ENCODE measurements at regions not wholly inside any gene's neighbourhood (a gene's known extent, or its start where the extent isn't known, plus 50 kb on each side); places are given as distances from the start of the nearest gene placed in this dataset.

DNA sequence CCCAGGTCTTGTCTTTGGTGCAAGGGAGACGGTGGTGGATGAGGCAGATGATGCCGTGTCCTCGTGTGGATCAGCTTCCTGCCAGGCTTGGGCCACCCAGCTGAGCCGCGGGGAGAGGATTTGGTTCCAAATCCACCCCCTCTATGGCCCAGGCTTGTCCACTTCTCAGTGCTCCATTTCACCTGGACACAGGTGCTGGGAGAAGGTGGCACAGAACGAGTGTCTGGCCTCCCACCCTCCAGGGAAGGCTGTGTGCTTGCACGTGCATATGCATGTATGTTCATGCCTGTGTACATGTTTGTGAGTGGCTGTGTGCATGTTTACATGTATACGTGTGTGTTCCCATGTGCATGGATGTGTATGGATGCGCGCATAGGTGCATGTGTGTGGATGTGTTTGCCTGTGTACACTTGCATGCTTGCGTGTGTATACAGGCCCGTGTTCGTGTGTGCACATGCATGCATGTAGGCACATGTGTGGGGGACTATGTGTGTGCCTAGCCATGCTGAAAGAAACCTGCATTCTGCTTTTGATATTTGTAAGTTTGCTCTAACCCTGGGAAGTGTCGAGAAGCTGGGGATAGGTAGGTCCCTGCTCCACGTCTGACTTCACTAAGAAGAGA, 196.3 kb downstream of the IRF8 start:
- DNase-seq = no peak

DNA sequence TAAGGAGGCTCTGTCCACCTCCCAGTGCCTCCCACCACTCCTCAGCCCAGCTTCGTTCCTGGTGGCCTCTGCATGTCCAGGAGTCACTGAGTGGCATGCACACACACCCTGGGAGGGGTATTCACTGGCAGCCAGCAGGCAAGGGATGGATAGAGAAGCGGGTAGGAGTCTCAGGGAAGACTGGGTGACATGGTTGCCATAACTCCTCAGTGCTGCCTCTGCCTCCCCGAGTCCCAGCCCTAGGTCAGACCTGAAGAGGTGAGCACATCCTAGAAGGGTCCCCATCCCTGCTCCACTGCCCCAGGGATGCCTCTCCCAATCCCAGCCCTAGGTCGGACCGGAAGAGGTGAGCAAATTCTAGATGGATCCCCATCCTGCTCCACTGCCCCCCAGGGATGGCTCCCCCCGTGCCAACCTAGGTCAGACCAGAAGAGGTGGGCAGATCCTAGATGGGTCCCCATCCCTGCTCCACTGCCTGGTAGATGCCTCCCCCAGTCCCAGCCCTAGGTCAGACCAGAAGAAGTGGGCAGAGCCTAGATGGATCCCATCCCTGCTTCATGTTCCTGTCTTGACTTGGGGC, 197.0 kb downstream of the IRF8 start:
- DNase-seq = no peak

DNA sequence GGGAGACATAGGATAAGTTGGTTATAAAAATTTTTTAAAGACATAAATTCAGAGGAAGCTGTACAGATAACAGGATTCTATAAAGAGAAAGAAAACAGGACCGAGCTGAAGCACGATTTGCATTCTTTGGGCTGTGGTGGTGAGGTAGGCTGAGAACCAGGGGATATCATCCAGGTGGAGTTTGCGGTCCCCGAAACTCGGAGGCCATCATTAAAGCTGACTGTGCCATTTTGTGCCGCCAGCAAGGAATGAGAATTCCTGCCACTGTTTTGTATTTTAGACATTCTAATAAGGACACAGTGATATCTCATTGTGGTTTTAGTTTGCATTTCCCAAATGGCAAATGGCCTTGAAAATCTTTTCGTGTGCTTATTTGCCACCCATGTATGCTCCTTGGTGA, 197.9 kb downstream of the IRF8 start:
- no peak for DNase-seq

DNA sequence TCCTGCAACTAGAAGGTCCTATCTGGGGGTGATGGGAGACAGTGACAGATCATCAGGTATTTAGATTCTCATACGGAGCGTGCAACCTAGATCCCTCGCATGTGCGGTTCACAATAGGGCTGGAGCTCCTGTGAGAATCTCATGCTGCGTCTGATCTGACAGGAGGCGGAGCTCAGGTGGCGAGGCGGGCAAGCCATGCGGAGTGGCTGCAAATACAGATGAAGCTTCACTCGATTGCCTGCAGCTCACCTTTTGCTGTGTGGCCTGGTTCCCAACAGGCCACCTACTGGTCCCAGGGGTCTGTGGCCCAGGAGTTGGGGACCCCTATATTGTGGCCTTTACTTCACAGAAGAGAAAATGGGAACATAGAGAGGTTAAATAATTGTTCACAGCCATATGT, 200.4 kb downstream of the IRF8 start:
- DNase-seq = no peak

DNA sequence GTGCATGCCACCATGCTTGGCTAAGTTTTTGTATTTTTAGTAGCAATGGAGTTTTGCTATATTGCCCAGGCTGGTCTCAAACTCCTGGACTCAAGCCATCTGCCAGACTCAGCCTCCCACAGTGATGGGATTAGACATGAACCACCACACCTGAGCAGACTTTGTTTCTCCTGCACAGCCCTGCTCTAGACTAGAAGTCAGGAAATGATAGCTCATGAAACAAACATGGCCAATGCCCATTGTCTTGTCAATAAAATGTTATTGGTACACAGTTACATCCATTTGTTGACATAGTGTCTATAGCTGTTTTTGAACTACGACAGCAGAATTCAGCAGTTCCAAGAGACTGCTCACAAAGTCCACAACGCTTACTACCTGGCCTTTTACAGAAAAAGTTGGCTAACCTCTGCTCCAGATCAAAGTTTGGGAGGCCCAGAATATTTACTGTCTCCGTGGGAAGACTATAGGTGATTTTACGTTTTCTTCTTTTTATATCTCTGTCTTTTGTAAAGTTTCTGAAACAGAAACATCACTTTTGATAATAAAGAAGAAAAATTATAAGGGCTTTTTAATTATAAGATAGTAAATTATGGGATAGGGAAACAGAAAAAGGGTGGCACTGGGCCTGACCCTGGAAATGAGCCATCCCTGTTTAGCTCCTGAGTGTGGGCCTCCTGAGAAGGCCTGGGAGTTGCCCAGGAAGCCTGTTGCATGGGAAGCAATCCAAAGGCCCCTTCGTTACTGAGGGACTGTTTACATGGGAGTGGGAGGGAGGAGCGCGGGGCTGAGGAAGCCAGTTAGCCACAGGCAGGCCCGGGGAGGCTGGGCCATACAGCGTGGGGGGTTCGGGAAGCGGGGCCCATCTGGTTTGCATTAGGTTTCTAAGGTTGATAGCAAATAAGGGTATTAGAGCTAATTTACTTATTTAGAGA, 201.5 kb downstream of the IRF8 start:
- peak; percentile 62 for DNase-seq

DNA sequence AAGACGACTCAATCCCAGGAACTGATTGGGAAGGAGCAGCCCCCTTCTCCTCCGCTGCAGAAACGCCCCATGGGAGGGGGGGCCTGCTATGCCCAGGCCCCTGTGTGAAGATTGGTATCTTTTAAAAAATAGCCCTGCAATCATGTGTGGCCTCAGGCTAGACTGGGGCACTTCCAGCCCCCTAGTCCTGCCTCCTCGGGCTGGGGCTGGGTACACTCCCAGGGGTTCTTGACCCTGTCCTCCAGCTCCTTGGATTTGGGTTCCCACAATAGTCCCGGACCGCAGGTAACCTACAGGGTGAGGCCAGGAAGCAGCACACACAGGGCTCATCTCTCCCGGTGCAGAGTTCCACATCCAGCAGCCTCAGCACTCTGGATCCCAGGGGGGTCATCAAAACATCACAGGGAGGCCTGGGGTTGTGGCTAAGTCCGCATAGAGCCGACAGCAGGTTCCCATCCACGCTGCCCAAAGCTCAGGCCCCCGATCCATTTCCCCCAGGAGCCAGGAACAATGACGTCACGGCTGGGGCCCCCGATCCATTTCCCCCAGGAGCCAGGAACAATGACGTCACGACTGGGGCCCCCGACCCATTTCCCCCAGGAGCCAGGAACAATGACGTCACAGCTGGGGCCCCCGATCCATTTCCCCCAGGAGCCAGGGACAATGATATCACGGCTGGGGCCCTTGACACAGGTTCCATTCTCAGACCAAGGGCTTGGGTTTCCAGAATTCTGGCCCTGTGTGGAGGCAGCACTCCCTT, 202.4 kb downstream of the IRF8 start:
- no peak for DNase-seq

DNA sequence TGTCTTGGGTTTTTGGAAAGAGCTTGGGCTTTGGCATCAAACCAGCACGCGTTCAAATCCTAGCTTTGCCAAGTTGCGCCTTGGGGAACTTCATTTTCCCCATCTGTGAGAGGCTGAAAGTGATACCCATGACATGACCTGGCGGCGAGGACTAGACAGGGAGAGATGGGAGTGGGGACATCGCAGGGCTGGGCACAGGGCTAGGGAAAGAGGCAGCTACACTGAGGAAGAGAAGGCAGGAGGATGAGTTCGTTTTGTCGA, 202.9 kb downstream of the IRF8 start:
- no peak for DNase-seq

DNA sequence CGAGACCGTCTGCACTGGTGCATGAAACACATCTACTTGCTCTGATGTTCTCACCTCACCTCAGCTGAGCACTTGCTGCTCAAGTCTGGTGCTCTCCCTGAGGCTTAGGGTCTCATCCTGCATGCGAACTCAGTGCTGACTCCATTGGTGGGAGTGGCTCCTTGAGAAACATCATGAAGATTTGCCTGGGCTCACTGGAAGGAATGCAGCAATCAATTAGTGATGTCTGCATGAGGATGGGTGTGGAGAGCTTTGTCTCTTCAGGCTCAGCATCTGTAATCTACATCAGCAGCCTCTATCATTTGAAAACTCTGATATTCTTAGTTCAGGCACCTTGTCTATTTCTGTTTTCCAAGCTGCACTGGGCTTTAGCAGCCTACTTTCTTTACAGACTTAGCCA, 204.4 kb downstream of the IRF8 start:
- no peak for DNase-seq

DNA sequence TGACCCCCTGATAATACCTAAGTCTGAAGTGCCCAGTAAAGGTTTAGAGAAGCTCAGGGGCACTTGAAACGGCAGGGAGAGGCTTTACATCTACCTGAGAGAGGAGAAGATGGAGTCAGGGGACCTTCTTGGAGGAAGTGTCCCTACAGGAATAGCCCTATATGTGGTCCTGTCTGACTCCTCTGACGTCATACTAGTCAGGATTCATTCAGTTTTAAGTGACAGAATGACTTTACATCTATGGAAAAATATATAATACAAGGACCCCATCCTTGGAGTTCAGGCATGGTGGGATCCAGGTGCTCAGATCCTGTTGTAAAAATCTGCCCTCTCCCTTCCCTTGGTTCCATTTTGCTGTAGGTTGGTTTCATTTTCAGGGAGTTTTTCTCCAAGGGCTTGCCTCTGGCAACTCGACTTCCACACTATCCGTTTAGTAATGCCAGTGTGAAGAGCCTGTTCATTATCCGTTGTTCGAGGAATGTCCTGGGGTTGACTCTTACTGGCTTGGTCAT, 205.6 kb downstream of the IRF8 start:
- DNase-seq = no peak

DNA sequence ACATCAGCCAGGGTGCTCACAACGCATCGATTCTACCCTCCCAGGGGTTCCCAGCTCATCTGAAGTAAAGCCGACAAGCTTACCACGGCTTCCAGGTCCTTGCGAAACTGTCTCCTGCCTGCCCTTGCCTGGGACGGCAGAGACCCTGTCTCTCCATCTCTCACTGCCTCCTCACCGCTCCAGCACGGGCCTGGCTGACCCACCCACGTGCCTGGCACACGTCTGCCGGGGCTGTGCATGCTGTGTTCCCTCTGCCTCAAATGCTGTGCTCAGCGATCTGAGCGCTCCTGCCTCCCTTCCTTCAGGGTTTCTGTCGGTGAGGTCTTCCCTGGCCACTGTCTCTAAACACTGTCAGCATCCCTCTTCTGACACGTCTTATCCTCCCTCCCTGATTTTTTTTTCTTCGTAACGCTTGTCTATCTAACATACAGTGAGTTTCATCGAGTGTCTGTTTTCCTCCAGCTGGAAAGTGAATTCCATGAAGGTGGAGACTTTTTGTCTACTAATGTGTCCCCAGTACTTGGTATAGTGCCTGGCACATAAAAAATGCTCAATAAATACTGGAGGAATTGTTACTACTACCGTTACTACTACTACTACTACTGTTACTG, 208.4 kb downstream of the IRF8 start:
- DNase-seq = no peak

DNA sequence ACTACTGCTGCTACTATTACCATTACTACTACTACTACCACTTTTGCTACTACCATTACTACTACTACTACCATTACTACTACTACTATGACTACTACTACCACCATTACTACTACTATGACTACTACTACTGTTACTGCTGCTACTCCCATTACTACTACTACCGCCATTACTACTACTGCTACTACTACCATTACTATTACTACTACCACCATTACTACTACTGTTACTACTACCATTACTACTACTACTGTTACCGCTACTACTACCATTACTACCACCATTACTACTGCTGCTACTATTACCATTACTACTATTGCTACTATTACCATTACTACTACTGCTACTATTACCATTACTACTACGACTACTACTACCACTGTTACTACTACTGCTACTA, 209.1 kb downstream of the IRF8 start:
- DNase-seq = no peak

DNA sequence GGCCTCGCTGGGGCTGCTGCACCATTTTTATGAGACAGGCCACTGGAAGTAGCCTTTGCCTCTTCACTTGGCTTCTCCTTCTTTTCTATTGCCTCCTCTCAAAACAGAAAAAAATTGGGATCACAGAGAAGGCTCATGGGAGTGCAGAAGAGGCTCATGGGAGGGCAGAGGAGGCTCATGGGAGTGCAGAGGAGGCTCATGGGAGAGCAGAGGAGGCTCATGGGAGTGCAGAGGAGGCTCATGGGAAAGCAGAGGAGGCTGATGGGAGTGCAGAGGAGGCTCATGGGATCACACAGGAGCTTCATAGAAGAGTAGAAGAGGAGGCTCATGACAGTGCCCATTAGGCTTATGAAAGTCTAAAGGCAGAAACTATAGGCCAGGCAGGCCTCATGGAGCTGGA, 211.2 kb downstream of the IRF8 start:
- no peak for DNase-seq

DNA sequence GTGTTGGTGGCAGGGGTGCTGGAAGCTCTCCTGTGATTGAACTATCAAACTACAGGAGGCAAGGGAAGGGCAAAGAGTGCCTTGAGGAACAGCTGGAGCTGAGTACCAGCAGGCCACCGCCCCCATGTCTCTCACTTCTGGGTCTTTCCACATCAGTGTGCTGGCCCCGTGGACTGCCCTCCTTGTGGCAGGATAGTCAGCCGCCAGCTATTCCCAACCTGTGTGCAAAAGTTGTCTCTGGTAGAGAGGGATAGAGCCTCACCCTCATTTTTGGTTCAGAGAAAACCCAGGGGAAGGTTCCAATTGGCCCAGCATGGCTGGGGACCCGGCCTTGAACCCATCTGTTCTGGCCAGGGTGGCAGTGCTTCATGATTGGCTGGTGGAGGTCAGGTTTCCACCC, 211.8 kb downstream of the IRF8 start:
- DNase-seq = no peak

DNA sequence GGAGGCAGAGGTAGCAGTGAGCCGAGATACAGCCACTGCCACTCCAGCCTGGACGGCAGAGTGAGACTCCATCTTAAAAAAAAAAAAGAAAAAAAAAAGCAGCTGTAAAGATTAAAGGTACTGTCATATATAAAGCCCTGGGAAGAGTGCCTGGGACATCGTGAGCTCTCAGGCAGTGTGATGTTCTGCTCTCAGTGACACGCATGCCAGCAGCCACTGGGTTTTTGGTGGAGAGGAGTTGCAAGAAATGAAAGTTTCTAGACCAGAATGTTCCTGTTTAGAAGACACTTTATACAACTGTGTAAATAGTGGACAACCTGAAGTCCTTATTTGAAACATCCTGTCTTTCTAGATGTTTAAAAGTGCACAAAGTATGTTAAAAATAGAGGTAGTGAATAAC, 213.2 kb downstream of the IRF8 start:
- DNase-seq = no peak

DNA sequence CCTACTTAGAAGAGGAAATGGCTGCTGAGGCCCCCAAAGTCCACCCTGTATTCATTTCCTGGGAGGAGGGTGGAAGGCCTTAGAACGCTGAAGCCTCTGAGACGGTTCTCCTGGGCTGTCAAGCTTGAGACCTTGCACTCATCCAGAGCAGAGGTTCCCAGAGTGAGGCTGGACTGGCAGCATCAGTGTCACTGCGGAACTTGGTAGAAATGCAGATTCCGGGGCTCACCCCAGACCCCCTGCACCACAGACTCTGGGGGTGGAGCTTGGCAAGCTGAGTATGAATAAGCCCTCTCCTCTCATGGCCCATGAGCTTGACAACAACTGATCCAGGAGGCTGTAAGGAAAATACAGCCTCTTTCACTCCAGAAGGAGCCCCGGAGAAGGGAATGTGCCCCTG, 218.3 kb downstream of the IRF8 start:
- DNase-seq = no peak

DNA sequence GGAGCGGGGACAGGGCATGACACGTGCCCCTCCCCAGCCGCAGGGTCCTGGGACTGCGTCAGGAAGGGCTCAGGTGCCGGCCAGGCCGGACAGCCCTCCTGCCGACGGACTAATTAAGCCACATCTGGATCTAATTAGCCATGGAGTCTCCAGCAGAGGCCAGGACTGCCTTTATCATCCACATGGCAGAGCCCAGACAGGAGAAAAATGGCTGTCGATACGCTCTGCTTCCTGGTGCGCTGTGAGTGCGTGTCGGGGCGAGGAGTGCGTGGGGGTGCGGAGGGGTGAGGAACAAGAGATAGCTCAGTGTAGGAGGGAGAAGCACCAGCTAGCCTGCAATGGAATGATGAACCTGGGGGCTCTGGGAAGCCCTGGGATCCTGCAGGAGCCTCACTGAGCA, 218.8 kb downstream of the IRF8 start:
- peak; percentile 19 for DNase-seq

DNA sequence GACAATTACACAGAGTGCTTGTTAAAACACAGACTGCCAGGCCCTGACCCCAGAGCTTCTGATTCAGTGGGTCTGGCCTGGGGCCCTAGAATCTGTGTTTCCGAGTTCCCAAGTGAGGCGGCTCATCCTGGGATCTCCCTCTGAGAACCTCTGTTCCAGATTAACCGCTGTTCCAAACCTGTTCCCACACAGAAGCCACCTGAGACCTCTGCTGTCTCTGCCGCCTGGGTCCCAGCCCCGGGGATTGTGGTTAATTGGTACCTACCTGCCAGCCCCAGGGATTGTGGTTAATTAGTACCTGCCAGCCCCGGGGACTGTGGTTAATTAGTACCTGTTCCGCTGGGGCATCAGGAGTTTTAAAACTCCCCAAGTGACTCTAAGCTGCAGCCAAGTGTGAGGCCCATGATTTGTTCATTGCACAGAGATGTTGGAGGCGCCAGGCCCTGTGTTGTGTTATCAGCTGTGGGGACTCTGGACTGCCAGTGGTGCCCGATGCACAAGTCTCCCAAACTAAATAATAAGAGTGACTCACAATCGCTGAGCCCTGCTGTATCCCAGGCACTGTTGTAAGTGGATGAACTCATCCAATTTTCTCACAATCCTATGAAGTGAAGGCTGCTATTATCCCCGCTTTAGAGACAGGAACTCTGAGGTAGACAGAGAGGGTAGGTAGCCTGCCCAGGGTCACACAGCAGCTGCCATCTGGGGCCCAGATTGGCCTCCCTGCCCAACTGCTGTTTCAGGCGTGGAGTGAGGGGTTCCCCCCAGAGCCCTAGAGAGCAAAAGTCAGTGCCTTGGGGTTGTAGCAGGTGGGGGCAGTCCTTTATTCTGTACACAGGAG, 219.7 kb downstream of the IRF8 start:
- no peak for DNase-seq

DNA sequence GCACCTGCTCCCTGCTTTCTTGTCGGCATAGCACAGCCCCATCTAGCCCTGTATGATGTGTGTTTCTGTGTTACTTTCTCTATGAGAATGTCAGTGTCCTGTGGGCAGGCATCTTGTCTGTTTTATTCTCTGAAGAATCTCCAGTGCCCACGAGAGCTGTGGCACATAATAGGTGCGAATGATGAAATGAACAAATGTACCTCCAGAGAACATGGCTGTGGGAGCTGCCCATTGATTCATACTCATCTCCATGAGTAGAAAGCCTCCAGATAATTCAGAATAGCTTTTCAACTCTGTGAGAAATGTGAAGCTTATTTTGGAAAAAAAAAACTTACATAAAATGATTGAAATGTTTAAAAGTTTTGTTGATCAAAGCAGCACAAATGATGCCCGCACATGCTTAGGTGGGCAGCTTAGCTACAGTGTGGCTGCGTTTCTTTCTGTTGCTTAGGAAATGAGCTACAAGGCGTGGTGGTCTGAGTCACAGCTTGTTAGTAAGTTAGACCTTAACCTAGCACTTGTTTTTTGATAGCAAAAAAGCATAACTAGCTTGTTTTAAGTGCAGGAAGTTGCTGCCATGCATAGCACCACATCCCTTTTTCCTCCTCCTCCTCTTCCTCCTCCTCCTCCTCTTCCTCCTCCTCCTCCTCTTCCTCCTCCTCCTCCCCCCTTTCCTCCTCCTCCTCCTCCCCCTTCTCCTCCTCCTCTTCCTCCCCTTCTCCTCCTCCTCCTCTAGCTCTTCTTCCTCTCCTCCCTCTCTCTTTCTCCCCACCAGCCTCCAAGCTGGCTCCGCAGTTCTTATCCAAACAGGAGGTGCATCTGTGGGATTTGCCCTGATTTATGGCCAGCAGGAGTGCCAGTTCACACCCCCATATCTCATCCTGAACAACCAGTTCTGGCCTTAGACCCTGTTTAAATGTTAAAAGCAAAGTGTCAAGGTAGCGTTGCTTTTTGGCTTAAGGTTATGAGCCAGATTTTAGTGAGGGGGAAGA, 221.5 kb downstream of the IRF8 start:
- no peak for DNase-seq

DNA sequence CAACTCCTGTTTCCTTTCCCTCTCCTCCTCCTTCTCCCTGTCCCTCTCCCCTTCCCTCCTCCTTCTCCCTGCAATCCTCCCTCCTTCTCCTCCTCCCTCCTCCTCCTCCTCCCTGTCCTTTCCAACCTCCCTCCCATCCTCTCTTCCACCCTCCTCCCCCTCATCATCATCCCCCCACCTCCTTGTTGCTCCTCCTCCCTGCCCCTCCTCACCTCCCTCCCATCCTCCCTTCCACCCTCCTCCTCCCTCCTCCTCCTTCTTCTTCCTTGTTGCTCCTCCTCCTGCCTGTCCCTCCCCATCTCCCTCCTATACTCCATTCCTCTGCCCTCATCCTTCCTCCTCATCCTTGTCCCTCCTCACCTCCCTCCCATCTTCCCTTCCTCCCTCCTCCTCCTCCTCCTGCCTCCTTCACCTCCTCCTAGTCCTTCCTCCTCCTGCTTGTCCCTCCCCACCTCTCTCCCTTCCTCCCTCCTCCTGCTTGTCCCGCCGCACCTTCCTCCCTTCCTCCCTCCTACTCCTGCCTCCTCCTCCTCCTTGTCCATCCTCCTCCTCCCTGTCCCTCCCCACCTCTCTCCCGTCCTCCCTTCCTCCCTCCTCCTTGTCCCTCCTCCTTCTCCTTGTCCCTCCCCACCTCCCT, 222.5 kb downstream of the IRF8 start:
- DNase-seq = no peak

DNA sequence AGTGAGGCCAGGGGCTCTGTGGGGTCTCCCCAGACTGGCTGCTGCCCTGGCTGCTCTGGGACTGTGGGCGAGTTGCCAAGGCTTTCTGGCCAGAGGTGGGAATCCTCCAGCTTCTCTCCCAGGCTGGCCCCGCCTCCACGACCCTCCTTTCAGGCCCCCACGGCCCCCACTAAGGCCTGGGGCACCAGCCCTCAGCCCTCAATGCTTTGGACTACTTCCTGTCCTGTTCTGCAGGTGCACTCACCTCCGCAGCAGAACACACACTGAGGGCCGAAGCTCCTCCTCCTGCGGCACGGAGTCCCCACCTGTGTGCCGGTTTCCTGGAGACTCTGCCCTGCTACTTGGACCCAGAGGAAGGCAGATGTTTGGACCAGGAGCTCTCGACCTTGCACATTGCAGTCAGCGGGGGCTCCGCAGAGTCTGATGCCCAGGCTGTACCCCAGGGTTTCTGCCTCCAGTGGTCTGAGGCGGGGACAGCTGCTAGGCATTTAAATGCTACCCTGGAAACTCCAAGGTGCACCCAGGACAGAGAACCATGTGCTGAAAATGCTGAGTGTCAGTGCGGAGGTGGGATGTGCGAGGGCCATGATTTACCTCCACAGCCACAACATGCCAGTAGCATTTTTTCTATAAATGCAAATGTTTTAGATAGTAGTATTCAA, 223.8 kb downstream of the IRF8 start:
- DNase-seq = no peak

Data from fibroblast of skin of right quadriceps (primary cell).